ENCODE measurements at regions not wholly inside any gene's neighbourhood (a gene's known extent, or its start where the extent isn't known, plus 50 kb on each side); places are given as distances from the start of the nearest gene placed in this dataset.

DNA sequence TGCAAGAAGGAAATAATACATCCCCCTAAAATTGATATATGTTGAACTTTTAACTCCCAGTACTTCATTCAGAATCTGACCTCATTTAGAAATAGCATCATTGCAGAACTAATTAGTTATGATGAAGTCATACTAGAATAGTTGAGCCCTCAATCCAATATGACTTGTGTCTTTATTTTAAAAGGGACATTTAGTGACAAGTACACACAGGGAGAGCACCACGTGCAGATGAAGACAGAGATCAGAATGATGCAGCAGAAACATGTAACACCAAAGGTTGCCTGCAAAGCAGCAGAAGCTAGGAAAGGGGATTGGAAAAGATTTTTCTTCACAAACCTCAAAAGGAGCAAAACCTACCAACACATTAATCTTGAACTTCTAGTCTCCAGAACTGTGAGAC lies 2602.5 kb downstream of the PCDH9 start:
- Histone ChIP-seq H4K20me1 (ENCODE audit: insufficient read depth, low read length) (no peaks in the 10 kb centered on the region), H2AFZ (ENCODE audit: low read depth, low read length) (no peak overlapping the region)
- no peak for TF ChIP-seq EZH2phosphoT487 (IDR thresholded peaks at IDR 0.05; ENCODE audit: low read depth)
- TF ChIP-seq, protein P1, sequence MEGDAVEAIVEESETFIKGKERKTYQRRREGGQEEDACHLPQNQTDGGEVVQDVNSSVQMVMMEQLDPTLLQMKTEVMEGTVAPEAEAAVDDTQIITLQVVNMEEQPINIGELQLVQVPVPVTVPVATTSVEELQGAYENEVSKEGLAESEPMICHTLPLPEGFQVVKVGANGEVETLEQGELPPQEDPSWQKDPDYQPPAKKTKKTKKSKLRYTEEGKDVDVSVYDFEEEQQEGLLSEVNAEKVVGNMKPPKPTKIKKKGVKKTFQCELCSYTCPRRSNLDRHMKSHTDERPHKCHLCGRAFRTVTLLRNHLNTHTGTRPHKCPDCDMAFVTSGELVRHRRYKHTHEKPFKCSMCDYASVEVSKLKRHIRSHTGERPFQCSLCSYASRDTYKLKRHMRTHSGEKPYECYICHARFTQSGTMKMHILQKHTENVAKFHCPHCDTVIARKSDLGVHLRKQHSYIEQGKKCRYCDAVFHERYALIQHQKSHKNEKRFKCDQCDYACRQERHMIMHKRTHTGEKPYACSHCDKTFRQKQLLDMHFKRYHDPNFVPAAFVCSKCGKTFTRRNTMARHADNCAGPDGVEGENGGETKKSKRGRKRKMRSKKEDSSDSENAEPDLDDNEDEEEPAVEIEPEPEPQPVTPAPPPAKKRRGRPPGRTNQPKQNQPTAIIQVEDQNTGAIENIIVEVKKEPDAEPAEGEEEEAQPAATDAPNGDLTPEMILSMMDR (IDR thresholded peaks at IDR 0.05; ENCODE audit: low read depth, low read length): no peak

DNA sequence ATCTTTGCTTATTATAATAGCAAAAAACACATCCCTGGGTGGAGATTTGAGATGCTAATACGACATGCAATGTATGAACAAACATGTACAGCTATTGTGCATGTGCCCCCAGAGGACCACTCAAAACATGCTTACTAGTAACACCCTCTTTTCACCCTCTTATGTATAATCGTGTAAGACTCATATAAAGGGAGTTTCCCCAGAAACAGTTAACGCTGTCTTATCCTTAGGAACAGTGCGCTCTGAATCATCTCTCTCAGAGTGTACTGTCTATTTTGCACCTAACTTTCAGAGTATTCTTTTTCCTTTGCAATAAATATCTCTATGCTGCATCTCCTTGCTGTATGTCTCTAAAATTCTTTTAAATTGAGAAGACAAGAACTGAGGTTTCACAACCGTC lies 2604.0 kb downstream of the PCDH9 start:
- H4K20me1 ChIP-seq (ENCODE audit: insufficient read depth, low read length): no peaks in the 10 kb centered on the region
- H3K4me1 ChIP-seq (ENCODE audit: low read length): peaks cover 8% of the 10 kb centered on the region; the same call in 1 of the 2 replicates
- no peaks in the 10 kb centered on the region for H3K79me2 ChIP-seq (ENCODE audit: low read length)
- no peaks in the 10 kb centered on the region for H3K27me3 ChIP-seq (ENCODE audit: low read depth, low read length)
- no peaks in the 10 kb centered on the region for H3K36me3 ChIP-seq (replicated peaks; ENCODE audit: low read depth, low read length)
- no peak overlapping the region for H3K4me2 ChIP-seq (ENCODE audit: low read length)
- H3K4me3 ChIP-seq (ENCODE audit: low read length): no peak overlapping the region
- no peak for TF ChIP-seq EZH2phosphoT487 (IDR thresholded peaks at IDR 0.05; ENCODE audit: low read depth)
- TF ChIP-seq, protein P1 (IDR thresholded peaks at IDR 0.05; ENCODE audit: low read depth, low read length): no peak
- no peak overlapping the region for H3K9ac ChIP-seq (ENCODE audit: low read length)
- no peaks in the 10 kb centered on the region for H3K9me3 ChIP-seq (ENCODE audit: insufficient read depth, low read length)
- no peak overlapping the region for H3K27ac ChIP-seq (ENCODE audit: low read length)
- no peak overlapping the region for H2AFZ ChIP-seq (ENCODE audit: low read depth, low read length)

More for the DNA sequence above, 2602.5 kb downstream of the PCDH9 start:
- Histone ChIP-seq H3K4me1 (ENCODE audit: low read length) (peaks cover 8% of the 10 kb centered on the region; the same call in 1 of the 2 replicates), H3K9me3 (ENCODE audit: insufficient read depth, low read length) (no peaks in the 10 kb centered on the region), H3K4me3 (ENCODE audit: low read length) (no peak overlapping the region), H3K27ac (ENCODE audit: low read length) (no peak overlapping the region), H3K9ac (ENCODE audit: low read length) (no peak overlapping the region), H3K4me2 (ENCODE audit: low read length) (no peak overlapping the region), H3K27me3 (ENCODE audit: low read depth, low read length) (no peaks in the 10 kb centered on the region), H3K36me3 (replicated peaks; ENCODE audit: low read depth, low read length) (no peaks in the 10 kb centered on the region), H3K79me2 (ENCODE audit: low read length) (no peaks in the 10 kb centered on the region)

- no peak overlapping the region for H3K27ac ChIP-seq (ENCODE audit: low read length)
- no peak overlapping the region for H3K4me2 ChIP-seq (ENCODE audit: low read length)
- no peaks in the 10 kb centered on the region for H3K79me2 ChIP-seq (ENCODE audit: low read length)
- H3K36me3 ChIP-seq (replicated peaks; ENCODE audit: low read depth, low read length): no peaks in the 10 kb centered on the region
- H2AFZ ChIP-seq (ENCODE audit: low read depth, low read length): no peak overlapping the region
- no peaks in the 10 kb centered on the region for H3K27me3 ChIP-seq (ENCODE audit: low read depth, low read length)
- H3K4me1 ChIP-seq (ENCODE audit: low read length): no peaks in the 10 kb centered on the region
- TF ChIP-seq EZH2phosphoT487 (IDR thresholded peaks at IDR 0.05; ENCODE audit: low read depth): no peak
- TF ChIP-seq, protein P1 (IDR thresholded peaks at IDR 0.05; ENCODE audit: low read depth, low read length): no peak
- H3K9ac ChIP-seq (ENCODE audit: low read length): no peak overlapping the region
- H4K20me1 ChIP-seq (ENCODE audit: insufficient read depth, low read length): no peaks in the 10 kb centered on the region
- no peak overlapping the region for H3K4me3 ChIP-seq (ENCODE audit: low read length)
- no peaks in the 10 kb centered on the region for H3K9me3 ChIP-seq (ENCODE audit: insufficient read depth, low read length)
These were observed 2612.9 kb downstream of the PCDH9 start for GRCh38 chr13:64617231-64617630.

DNA sequence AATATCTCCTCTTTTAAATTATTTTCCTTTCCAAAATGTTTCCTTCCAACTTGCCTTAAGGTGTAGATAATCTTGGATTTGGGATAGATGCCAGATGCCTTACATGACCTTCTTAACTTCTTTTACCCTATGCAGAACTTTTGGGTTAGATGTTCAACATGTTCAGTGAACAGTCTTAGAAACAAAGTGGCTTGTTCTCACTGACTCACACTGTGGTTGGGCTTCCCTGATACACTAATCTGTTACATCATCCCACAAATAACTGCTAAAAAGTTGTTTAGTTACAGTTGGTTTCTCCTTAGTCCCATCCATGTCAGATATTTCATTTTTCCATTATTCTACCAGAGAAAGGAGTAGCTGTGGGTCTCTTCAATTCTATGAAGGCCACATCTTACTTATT lies 2638.2 kb downstream of the PCDH9 start:
- no peaks in the 10 kb centered on the region; the same call in 1 of the 2 replicates for H3K4me1 ChIP-seq (ENCODE audit: low read length)
- H3K9me3 ChIP-seq (ENCODE audit: insufficient read depth, low read length): no peaks in the 10 kb centered on the region
- H3K4me2 ChIP-seq (ENCODE audit: low read length): no peak overlapping the region
- no peak overlapping the region for H3K9ac ChIP-seq (ENCODE audit: low read length)
- H4K20me1 ChIP-seq (ENCODE audit: insufficient read depth, low read length): no peaks in the 10 kb centered on the region
- H3K4me3 ChIP-seq (ENCODE audit: low read length): no peak overlapping the region
- no peaks in the 10 kb centered on the region for H3K79me2 ChIP-seq (ENCODE audit: low read length)
- H3K27ac ChIP-seq (ENCODE audit: low read length): no peak overlapping the region
- no peak overlapping the region for H2AFZ ChIP-seq (ENCODE audit: low read depth, low read length)
- H3K36me3 ChIP-seq (replicated peaks; ENCODE audit: low read depth, low read length): no peaks in the 10 kb centered on the region
- no peaks in the 10 kb centered on the region for H3K27me3 ChIP-seq (ENCODE audit: low read depth, low read length)
- no peak for TF ChIP-seq EZH2phosphoT487 (IDR thresholded peaks at IDR 0.05; ENCODE audit: low read depth)
- TF ChIP-seq, protein P1 (IDR thresholded peaks at IDR 0.05; ENCODE audit: low read depth, low read length): no peak
